KMS-11 (cell line): ENCODE measurements at regions not wholly inside any gene's neighbourhood (a gene's known extent, or its start where the extent isn't known, plus 50 kb on each side); places are given as distances from the start of the nearest gene placed in this dataset.

ENCODE experiments used
- H2AFZ ChIP-seq: fragments of 200-600 bp; sonication (generic); 2 replicates; pipeline ENCODE4 v1.6.1; 2016; ENCODE audit warnings: antibody characterized with exemption, mixed run types, low read depth
- H3K27ac ChIP-seq: fragments of 200-600 bp; sonication (generic); 2 replicates; pipeline ENCODE4 v1.6.1; 2016; ENCODE audit warnings: mild to moderate bottlenecking, mixed run types
- H3K27me3 ChIP-seq: fragments of 200-600 bp; sonication (generic); 2 replicates; pipeline ENCODE4 v1.6.1; 2017; ENCODE audit warnings: mild to moderate bottlenecking, low read depth, mixed run types, moderate library complexity; ENCODE audit not compliant: insufficient read depth
- H3K36me3 ChIP-seq: fragments of 200-600 bp; sonication (generic); 2 replicates; pipeline ENCODE4 v1.6.1; 2017; ENCODE audit warnings: mild to moderate bottlenecking, mixed run types; ENCODE audit not compliant: insufficient read depth
- H3K4me1 ChIP-seq: fragments of 200-600 bp; sonication (generic); 2 replicates; pipeline ENCODE4 v1.6.1; 2016; ENCODE audit warnings: mild to moderate bottlenecking, low read depth, mixed run types; ENCODE audit not compliant: poor library complexity, severe bottlenecking
- H3K4me2 ChIP-seq: fragments of 200-600 bp; sonication (generic); 2 replicates; pipeline ENCODE4 v1.7.0; 2016; ENCODE audit warnings: mild to moderate bottlenecking, mixed run types
- H3K4me3 ChIP-seq: fragments of 200-600 bp; sonication (generic); IDR thresholded peaks from 2 replicates; pipeline ENCODE4 v1.6.1; 2017; ENCODE audit warnings: low read depth, low read length, mixed read lengths; ENCODE audit not compliant: insufficient read depth
- H3K79me2 ChIP-seq: fragments of 200-600 bp; sonication (generic); 2 replicates; pipeline ENCODE4 v1.6.1; 2016; ENCODE audit warnings: low read depth, mixed run types; ENCODE audit not compliant: insufficient read depth
- H3K9ac ChIP-seq: fragments of 200-600 bp; sonication (generic); 2 replicates; pipeline ENCODE4 v1.6.1; 2016; ENCODE audit warnings: mild to moderate bottlenecking, mixed run types
- H4K20me1 ChIP-seq: fragments of 200-600 bp; sonication (generic); 2 replicates; pipeline ENCODE4 v1.6.1; 2016; ENCODE audit warnings: mild to moderate bottlenecking, mixed run types; ENCODE audit not compliant: insufficient read depth
- TF ChIP-seq, protein P1 (sequence below): fragments of 200-600 bp; sonication (generic); conservative IDR thresholded peaks from 2 replicates; pipeline ENCODE4 v1.6.1; 2017; ENCODE audit warnings: low read depth, mild to moderate bottlenecking, antibody characterized with exemption, low read length, moderate library complexity, mixed read lengths

DNA sequence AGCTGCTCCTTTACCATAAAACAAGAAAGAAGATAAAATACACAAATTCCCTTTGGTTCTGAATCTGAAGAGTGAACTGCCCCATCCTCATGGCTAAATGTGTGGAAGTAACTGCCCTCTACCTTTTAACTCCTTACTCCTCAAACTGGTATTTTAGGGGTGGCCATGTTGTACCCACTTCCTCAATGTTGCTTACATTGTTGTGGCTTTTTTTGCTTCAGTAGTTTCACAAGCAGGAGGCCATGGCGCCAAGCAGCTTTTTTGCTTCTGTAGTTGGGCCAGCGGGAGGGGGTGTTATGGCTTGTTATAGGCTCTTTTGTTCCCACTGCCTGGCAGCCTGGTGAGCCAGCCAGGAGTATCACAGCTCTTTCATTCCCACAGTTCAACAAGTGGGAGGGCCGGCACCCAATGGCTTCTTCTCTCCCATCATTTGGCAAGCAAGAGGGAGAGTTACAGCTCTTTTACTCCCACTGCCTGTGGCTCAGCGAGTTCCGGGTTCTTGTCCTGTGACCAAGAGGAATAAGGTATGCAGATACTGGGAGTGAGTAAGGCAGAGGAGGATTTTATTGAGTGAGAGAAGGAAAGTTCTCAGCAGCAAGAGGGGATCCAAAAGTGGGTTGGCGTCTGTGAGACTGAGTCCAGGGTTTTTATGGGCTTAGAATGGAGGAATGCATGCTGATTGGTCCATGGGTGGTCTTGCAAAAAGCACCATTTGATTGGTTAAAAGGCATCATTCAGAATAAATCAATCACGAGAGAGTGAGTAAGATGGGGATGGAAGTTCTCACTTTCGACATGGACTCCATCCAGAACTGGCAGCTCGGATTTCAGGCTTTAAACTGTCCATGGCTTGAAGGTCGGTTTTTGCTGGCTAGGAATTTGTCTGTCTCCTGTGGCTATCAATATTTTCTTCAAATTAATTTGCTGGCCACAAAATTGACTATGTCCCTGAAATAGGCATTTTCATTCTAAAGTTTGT, 429.6 kb downstream of the HLX start:
- Histone ChIP-seq H3K4me1 (no peaks in the 10 kb centered on the region), H2AFZ (no peak overlapping the region), H4K20me1 (no peaks in the 10 kb centered on the region), H3K27me3 (no peaks in the 10 kb centered on the region), H3K36me3 (no peaks in the 10 kb centered on the region), H3K4me3 (no peak overlapping the region), H3K27ac (no peak overlapping the region), H3K9ac (no peak overlapping the region), H3K79me2 (no peaks in the 10 kb centered on the region), H3K4me2 (no peak overlapping the region)
- TF ChIP-seq, protein P1, sequence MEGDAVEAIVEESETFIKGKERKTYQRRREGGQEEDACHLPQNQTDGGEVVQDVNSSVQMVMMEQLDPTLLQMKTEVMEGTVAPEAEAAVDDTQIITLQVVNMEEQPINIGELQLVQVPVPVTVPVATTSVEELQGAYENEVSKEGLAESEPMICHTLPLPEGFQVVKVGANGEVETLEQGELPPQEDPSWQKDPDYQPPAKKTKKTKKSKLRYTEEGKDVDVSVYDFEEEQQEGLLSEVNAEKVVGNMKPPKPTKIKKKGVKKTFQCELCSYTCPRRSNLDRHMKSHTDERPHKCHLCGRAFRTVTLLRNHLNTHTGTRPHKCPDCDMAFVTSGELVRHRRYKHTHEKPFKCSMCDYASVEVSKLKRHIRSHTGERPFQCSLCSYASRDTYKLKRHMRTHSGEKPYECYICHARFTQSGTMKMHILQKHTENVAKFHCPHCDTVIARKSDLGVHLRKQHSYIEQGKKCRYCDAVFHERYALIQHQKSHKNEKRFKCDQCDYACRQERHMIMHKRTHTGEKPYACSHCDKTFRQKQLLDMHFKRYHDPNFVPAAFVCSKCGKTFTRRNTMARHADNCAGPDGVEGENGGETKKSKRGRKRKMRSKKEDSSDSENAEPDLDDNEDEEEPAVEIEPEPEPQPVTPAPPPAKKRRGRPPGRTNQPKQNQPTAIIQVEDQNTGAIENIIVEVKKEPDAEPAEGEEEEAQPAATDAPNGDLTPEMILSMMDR = no peak

DNA sequence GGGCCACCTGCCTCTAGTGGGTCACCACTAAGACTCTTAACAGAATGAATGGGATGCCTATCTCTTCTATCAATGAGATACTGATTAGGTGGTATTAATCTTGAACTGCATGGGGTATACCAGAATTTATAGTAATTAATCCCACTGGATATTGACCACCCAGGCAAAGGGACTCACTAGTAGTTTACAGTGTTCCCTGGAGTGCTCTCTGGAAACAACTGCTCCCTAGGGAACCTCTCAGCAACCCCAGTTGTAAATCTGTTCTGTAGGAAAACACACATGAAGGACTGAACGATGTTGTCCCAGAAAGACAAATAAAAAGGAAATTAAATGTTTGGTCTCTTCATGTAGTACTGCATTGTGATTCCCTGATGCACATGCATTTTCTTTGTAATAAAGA, 430.5 kb downstream of the HLX start:
- Histone ChIP-seq H3K79me2 (no peaks in the 10 kb centered on the region), H3K9ac (no peak overlapping the region), H3K27me3 (no peaks in the 10 kb centered on the region), H3K4me1 (no peaks in the 10 kb centered on the region), H3K36me3 (no peaks in the 10 kb centered on the region), H3K4me2 (no peak overlapping the region), H2AFZ (no peak overlapping the region), H3K4me3 (no peak overlapping the region), H4K20me1 (no peaks in the 10 kb centered on the region), H3K27ac (no peak overlapping the region)
- TF ChIP-seq, protein P1 = no peak

DNA sequence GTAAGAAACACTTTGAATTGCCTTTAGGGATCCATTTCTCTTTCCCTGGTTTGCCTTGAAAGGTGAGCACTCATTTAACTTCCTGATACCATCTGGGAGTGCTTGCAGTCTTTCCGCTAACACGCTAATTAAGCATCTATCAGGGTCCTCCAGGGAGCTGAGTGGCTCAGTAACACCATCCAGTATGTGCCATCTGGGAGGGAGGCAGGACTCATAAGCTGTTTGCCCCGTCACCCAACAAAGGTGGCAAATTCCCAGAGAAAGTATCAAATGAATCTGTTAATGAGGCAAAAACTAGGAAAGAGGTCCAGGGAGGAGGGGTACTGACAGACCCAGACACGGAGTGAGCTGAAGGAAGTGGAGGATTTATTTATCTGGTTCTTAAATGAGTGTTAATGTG, 430.9 kb downstream of the HLX start:
- H3K36me3 ChIP-seq = no peaks in the 10 kb centered on the region
- no peak overlapping the region for H3K4me3 ChIP-seq
- no peaks in the 10 kb centered on the region for H3K4me1 ChIP-seq
- H3K4me2 ChIP-seq = no peak overlapping the region
- H4K20me1 ChIP-seq = no peaks in the 10 kb centered on the region
- H2AFZ ChIP-seq = no peak overlapping the region
- H3K27ac ChIP-seq = no peak overlapping the region
- no peak overlapping the region for H3K9ac ChIP-seq
- H3K79me2 ChIP-seq = no peaks in the 10 kb centered on the region
- H3K27me3 ChIP-seq = no peaks in the 10 kb centered on the region
- TF ChIP-seq, protein P1 = no peak

GRCh38 chr1:221315330-221315729, 426.6 kb downstream of the DUSP10 start:
- TF ChIP-seq, protein P1 = no peak
- Histone ChIP-seq H3K27me3 (no peaks in the 10 kb centered on the region), H3K4me2 (no peak overlapping the region), H3K36me3 (no peaks in the 10 kb centered on the region), H3K9ac (no peak overlapping the region), H3K79me2 (no peaks in the 10 kb centered on the region), H3K4me3 (no peak overlapping the region), H3K4me1 (no peaks in the 10 kb centered on the region), H3K27ac (no peak overlapping the region), H2AFZ (no peak overlapping the region), H4K20me1 (no peaks in the 10 kb centered on the region)
